COLO668 (cell line): ENCODE measurements at regions not wholly inside any gene's neighbourhood (a gene's known extent, or its start where the extent isn't known, plus 50 kb on each side); places are given as distances from the start of the nearest gene placed in this dataset.
"Not testable (repeated sequence)": the region's sequence is repeated elsewhere in the genome, so short reads cannot be mapped to it uniquely, and the experiment has no call there.

ENCODE experiments used
- DNase-seq: peaks from one replicate; lab custom pipeline; 2025; ENCODE audit not compliant: unreplicated experiment; lab: John Stamatoyannopoulos, UW

DNA sequence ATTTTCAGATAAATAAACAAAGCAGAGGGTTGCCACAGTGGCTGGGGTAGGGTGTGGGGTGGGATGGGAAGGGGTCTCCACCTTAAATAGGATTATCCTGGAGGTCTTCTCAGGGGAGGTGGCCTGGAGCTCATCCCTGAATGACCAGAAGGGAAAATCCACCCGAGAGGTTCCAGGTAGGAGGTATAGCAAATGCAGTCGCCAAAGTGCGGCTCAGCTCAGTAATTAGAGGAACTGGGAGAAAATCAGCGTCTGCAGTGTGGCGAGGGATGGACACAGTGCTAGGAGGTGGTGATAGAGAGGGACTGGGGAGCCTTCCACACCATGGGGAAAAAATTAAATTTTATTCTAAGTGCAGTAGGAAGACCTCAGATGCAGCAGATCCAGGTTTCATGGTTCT, 584.5 kb downstream of the MATN1 start:
- no peak for DNase-seq

DNA sequence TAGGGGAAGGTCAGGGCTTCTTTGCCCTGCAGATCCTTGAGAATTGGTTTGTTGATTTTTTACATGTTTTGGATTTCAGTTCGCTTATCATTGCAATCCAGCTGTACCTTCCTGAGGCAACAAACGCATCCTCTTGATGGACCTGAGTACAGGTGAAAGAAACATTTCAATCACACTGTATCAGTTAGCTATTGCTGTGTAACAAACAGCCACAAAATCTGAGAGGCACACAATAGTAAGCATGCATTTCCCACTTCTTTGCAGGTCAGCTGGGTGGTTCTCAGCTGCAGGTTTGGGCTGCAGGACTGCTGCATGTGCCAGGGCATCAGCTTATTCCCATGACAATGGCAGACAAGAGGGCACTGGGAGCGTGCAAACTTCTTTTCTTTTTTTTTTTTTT, 586.4 kb downstream of the MATN1 start:
- no peak for DNase-seq

DNA sequence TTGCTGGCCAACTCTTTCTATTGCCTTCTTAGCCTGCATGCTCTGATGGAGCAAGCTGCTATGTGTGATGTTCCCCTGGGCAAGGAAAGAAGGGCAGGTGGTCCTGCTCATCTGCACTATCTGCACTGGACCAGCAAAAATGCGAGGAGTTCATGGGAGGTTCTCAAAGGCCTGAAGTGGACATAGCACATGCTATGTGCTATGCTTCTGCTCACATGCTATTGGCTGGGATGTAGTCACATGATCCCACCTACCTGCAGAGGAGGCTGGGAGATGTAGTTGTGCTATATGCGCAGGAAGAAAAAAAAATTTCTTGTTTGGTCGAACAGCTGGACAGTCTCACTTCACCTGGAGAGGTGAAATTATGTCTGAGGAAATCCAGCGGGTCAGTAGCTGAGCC, 587.7 kb downstream of the MATN1 start:
- no peak for DNase-seq

DNA sequence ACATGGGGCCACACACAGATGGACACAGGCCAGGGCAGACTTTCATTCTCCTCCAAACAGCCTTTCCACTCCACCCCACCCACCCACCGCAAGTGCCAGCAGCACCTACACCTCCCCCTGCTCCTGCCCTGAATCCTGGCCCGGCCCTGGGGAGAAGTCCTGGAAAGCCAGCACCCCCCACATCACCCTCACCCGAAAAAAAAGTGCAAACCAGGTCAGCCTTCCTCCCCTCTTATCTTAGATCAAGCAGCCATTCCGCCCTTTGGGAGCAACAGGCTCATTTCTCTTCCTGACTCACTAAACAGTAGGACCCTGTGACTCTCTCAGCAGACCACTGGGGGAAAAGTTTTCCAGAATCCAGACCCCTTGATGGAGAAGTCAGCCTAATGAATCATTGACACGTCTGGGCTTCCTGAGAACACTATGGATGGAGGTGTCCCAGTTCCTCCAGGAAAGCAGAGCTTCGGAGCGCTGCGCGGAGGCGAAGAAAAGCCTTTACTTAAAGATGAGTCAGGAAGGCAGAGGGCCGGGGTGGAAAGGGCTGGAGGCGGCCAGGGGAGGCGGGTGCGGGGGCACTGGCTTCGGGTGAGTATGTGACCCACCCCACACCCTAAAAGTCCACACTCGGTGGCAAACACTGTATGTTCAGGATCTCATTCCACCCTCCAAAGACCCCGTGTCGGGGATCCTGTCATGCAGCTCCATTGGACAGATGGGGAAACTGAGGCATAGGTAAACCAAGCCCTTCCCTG, 588.7 kb downstream of the MATN1 start:
- no peak for DNase-seq

DNA sequence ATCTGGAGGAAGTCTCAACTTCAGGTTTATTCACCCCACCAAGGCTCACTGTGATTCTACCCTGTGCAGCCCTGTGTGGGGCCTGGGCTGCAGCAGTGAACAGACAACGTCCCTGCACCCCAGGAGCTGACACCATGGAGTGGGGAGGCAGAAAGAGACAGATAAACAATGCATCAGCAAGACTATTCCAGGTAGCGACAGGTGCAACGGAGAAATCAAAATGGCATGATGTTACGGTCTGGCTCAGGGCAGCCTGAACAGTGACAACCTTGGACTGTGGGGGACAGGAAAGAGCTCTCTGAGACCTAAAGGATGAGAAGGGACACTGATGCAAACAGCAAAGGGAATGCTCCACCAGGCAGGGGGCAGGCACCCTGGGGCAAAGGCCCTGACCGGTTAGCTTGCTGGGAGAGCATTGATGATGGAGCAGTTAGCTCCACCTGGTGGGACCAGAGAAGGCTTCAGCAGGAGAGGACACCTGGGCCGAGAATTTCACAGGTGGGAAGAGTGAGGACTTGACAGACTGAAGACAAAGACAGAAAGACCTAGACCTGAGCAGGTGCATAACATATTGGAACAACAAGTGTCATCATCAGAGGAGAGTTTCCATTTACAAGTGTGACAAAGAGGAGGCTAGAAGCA, 589.9 kb downstream of the MATN1 start:
- DNase-seq, result no peak

DNA sequence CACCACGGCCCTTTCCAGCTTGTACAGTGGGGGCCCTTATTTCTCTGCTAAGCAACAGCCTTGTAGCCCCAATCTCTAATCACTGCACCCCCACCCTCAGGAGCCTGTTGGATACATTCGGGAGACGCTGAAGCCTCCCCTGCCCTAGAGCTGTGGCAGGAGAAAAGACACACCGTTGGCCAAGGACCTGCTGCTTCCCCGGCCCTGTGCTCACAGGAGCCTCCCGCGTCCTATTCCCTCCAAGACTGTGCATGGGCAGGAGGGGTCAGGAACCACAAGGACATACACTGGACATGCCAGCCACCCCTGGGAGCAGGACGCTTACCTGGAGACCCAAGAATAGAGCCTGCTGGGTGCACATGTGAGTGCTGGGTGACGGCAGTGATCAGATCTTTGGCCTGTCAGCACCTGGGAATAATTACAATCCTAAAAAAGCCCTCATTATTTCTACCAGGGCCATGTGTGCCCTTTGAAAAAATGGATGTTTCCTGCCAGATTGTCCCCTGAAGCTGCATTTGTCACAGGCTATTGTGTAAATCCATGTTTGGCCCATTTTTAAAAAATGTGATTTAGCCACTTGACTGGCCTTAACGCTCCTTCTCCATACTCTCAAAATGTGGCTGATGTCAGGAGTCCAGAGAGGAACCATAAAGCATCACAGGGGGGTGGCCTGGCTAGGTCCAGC, 590.6 kb downstream of the MATN1 start:
- no peak for DNase-seq

DNA sequence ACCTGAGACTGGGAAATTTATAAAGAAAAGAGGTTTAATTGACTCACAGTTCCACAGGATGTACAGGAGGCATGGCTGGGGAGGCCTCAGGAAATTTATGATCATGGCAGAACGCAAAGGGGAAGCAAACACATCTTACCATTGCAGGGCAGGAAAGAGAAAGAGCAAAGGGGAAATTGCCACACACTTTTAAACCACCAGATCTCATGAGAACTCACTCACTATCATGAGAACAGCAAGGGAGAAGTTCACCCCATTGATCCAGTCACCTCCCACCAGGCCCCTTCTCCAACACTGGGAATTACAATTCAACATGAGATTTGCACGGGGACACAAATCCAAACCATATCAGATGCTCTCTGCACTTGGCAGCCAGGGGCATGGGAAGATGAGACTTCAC, 592.8 kb downstream of the MATN1 start:
- DNase-seq, result not testable (repeated sequence)

DNA sequence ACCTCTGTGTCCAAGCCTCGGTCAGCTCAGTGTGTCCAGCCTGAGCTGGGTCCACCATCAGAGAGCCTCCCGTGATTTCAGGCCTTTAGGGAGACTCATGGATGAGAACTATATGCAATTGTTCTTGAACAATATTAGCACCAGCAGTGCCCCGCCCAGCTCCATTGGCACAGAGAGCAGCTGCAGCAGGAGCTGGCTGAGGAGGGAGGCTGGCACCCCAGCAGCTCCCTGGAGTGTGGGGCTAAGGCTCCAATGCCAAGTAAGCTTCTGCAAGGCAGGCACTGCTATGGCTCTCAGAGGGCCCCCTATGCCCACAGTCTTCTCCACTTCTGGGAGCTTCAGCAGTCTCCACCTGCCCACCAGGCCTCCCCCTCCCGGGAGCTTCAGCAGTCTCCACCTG, 593.3 kb downstream of the MATN1 start:
- DNase-seq, result no peak

DNA sequence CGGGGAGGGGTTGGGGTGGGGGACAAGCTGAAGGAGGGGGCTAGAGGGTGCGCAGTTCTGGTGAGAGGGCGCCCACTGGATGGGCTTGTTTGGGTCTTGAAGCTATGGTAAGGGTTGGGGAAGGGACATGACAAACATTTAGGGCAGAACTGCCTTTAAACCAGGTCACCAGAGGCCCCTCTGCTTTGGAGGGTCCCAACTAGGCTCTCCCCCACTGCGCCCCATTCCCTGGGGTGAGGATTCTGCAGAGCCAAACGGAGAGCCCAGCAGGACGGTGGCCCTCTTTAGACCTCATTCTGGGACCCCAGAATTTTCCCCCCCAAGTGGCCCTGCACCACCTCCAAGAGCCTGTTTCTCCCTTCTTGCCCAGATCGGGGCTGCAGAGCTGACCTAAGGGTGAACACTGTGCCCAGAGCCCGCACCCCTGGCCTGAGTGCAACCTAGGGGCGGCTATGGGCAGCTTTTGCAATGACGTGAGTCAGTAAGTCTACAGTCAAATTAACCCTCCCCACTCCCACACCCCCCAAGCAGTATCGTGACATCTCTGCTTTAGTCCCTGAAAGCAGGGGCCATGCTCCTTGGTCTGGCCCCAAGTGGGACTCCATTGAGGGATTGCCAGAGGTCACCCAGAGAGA, 593.8 kb downstream of the MATN1 start:
- no peak for DNase-seq

DNA sequence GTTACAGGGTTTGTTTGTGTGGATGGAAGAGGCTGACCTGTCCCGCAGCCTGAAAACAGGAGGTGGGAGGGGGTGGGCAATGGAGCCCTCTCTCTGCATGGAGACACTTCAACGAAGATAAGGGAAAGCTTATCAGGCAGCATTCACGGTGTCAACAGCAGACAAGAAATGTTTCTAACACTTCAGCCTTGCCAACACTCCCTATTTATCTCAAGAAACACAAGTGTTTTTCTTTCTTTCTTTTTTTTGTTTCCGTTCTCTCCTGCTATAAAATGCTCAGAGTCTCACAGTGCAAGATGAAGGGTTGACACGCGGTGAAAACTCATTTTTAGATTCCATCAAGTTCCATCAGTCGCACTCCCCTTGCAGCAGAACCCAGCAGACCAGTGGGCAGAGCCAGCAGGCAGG, 594.4 kb downstream of the MATN1 start:
- DNase-seq, result no peak

DNA sequence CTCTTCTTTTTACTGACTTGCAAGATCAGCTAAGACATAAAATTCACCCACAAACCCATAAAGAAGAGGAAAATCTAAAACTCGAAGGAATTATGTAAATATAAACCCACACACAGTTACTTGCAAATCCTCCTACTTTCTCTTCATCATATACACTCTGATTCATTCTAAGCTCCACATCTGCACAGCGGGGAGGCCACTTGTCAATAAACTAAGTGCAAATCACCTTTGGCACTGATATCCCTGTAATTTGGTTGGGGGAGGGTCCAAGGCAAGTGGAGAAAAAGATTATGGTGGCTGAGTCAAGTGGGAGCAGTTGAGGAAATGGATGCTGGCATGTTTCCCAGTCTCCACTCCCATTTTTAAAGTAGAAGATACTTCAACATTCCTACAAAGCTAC, 596.5 kb downstream of the MATN1 start:
- no peak for DNase-seq

DNA sequence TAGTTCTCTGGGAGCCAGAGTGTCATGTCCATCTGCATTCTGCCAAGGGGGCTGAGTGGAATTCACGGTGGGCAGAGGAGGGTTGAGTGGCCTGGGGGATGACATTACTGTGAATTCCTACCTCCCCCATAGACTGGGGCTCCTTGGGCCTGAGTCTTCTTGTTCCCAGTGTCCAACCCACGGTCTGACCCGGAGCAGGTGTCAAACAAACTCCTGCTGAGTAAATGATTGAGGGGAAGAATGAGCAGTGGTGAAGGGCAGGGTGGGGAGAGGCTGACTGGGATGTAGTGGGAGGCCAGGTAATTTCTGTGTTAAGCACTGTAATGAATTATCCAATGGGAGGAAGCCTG, 597.6 kb downstream of the MATN1 start:
- DNase-seq, result no peak

DNA sequence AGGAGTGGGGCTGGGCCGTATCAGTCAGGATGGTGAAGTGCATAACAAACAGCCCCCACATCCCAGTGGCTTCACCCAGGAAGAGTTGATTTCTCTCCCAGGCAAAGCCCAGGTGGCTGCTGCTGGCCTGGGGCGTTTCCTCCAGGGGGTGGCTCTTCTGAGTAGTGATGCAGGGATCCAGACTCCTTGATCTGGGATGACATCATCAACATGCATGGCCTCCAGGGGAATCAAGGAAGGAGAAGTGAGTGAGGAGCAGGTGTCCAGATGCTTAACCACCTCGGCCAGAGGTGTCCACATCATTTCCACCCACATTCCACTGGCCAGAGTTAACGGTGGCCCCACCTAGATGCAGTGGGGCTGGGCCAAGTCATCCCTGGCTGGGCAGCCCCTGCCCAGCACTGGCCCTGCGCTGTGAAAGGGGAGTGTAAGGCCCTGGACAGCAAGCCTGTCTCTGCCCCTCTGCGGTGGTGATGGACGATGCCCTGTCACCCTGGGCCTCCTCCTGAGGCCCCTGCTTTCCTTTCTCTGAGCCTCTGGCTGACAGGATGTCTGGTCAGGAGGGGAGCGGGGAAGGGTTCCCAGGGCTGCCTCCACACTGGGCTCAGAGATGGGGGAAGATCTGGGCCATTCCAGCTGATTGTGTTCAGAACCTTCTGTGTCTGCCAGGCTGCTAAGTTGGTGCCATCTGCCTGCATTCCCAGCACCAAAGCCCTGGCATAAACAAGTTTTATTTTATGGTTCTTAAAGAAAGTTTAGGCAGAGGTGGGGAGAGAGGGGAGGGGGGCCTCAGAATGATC, 598.2 kb downstream of the MATN1 start:
- no peak for DNase-seq

DNA sequence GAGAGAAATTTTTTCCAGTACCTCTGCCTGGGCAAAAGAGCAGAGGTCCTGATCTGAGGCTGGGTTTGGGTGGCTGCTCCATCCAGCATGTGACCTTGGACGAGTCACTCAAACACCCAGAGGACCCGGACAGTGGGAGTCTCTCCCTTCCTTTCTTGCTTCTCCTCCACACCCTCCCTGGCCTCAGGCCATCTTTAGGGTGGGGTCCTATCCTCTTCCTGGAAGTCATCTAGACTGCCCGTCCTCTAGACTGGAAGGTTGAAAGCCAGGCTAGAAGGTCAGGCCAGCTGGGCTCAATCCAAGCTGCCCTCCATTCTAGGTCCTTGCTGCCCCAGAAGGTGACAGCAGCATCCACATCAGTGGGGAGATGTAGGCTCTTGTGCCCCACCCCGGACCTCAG, 599.5 kb downstream of the MATN1 start:
- no peak for DNase-seq

DNA sequence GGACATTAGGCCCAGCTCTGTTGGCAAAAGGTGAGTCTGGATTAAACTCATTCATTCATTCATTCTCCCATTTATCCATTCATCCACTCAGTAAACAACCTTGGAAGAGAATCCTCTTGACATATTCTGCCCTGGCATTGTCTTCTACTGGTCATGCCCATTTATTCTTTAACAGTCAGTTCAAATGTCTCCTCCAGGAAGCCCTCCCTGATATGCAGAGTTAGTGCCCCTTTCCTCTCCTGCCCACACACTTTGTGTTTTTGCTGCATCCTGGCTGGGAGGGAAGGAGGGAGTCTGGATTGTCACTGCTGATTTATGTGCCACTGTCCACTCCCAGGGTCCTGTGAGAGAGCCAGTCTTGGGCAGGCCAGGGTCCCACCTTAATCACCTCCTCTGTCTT, 600.3 kb downstream of the MATN1 start:
- no peak for DNase-seq

DNA sequence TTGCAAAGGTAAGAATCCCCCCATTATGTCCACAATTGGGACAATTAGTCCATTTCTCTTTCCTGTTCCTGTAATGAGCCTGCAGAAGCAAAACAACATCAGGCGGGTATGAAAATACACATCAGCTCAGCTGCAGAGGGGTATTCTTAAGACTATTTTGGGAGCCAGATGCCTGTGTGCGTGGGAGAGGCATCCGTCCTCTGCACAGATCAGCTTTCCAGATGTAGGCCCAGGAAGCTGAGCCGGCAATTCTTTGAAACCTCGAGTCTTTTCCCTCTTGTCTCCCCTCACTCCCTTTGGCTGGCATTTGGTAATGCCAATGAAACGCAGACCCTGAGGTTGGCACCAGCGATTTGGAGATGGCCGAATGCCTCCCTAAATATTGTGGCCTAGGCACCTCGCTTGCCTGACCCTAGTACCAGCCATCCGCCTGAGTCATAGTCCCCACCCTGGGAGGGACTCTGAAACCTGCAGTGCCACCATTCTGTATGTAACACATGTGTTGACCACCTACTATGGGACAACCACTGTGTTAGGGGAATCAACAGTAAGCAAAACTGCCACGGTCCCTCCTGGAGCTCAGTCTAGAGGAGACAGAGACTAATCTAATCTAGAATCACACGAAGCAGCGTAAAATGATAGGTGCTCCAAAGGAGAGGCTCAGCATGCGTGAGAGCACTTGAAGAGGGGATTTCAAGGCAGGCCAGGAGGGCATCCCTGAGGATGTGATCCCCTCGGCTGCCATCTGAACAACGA, 603.0 kb downstream of the MATN1 start:
- no peak for DNase-seq

DNA sequence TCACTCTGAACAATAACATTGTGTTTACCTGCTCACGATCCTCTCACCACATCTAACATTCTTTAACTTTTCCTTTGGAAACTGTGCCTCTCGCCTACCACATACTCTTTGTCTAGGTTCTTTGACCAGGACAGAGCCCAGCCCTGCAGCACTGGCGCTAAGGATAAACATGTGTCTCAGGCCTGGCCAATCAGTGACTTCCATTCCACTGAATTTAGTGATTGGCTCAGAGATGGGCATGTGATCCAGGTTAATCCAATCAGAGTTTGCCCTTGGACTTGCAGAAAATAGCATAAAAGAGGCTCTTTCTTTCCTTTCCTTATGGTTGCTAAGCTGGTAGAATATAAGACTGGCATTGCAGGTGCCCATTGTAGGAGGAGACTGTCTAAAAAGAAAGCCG, 605.7 kb downstream of the MATN1 start:
- no peak for DNase-seq

DNA sequence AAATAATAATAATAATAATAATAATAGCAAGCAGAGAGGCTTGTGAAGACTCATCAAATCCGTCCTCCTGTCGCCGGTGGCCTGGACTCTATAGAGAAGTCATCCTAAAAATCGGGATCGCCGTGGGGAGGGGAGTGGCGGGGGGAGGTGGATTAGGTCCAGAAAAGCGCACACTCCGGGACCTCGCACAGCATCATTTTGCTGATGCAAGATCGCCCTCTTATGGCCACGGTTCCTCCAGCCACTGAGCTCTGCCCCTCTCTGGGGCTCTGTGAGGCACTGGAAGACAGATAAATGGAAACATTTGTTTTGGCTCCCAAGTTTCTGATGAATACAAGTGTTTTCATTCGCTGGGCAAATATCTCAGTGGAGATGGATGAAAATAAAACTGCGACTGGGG, 612.0 kb downstream of the MATN1 start:
- DNase-seq, result peak; percentile 44

DNA sequence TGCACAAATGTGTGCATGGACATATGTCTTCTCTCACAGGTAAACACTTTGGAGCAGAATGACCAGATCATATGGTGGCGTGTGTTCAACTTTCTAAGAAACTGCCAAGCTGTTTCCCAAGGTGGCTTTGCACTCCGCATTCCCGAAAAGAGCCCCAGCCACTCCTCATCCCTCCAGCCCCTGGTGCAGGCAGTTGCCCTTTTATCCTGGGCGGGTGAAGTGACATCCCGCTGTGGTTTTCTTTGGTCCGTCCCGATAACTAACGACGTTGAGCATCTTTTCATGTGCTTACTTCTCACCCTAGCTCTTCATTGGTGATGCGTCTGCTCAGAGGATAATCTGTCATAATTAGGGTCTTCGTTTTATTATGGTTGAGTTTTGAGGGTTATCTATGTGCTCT, 612.5 kb downstream of the MATN1 start:
- DNase-seq, result no peak

DNA sequence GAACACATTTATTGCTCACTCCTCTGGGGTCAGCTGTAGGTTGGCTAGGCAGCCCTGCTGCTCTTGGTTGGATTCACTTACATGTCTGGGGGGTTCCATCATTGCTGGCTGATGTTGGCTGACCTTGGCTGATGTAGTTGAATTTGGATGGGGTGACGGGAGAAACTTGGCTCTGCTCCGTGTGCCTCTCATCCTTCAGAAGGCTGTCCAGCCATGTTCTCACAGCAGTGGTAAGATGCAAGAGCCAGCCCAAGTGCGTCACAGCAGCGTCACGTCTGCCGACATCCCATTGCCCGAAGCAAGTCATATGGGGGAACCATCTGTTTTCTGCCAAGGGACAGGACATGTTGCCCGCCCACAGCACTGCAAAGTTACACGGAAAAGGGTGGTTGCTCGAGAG, 613.5 kb downstream of the MATN1 start:
- no peak for DNase-seq

DNA sequence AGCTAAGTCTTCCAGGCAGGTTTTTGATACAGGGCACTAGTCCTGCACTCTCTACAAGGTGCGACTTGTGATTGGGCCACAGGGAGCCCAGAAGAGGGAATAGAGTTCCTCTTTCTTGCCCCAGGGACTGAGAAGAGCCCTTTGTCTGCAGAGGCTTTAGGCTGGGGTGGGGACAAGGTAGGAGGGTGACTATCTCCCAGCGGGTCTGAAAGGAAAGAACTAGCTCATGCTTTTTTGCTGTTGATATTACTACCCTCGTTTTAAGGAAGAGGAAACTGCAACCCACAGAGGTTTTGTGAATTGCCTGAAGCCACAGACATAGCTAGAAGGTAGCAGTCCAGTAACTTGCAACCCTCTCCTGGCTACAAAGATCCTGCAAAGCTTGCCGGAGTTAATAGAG, 615.2 kb downstream of the MATN1 start:
- no peak for DNase-seq
